ENCODE measurements at regions not wholly inside any gene's neighbourhood (a gene's known extent, or its start where the extent isn't known, plus 50 kb on each side); places are given as distances from the start of the nearest gene placed in this dataset.

DNA sequence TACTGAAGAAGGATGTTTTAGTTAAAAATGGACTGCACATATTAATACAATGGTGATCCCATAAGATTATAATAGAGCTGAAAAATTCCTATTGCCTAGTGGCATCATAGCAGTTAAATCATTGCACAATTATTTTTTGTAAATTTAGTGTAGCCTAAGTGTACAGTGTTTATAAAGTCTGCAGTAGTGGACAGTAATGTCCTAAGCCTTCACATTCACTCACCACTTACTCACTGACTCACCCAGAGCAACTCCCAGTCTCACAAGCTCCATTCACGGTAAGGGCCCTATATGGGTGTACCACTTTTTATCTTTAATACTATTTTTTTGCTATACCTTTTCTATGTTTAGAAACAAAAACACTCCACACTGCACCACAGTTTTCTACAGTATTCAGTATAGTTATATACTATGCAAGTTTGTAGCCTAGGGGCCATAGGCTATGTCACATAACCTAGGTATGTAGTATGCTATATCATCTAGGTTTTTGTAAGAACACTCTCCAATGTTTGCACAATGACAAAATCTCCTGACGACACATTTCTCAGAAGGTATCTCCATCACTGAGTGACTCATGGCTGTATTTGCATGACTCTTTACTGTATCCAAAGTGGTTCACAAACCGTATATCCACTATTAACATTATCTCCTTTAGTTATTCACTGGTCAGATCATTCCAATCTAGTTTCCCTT is 536.0 kb downstream of the KLF12 start:
- DNase-seq: peak; percentile 82
- H3K27ac ChIP-seq (ENCODE audit: insufficient read depth, low read length): no peak overlapping the region
- H3K4me1 ChIP-seq (ENCODE audit: control insufficient read depth, insufficient read depth, low read length): peaks cover 3% of the 10 kb centered on the region; the same call in 1 of the 2 replicates
- no peak overlapping the region for H3K9ac ChIP-seq (ENCODE audit: low read depth, low read length)
- CTCF ChIA-PET: interaction anchor here (0.6 kb wide), 1 partner anchor 557 kb away, joined by 3 read pairs; no protein-coding TSS in a partner anchor
- H2BK20ac ChIP-seq (ENCODE audit: low read depth, low read length): no peak overlapping the region
- no peak overlapping the region for H3K56ac ChIP-seq (ENCODE audit: extremely low read depth, insufficient read depth, low read length)
- no peaks in the 10 kb centered on the region for H4K20me1 ChIP-seq (ENCODE audit: insufficient read depth, low read length)
- 0% methylated on average over 2 of the region's 3 CpGs; no CpG with 5 or more reads in 1 of the 2 experiments for WGBS, 2 experiments (ENCODE audit: extremely low coverage in 2 of 2, insufficient read length in 1 of 2)
- H2AK5ac ChIP-seq (ENCODE audit: low read depth, low read length): no peak overlapping the region
- intact Hi-C loops (cut with micrococcal nuclease): no loop called here
- H3K4me3 ChIP-seq (ENCODE audit: insufficient read depth, low read depth, low read length): no peak overlapping the region
- H2BK15ac ChIP-seq (ENCODE audit: low read depth, low read length): no peak overlapping the region
- H3K23ac ChIP-seq (ENCODE audit: low read depth, low read length): no peak overlapping the region
- no peaks in the 10 kb centered on the region for H3K79me1 ChIP-seq (ENCODE audit: low read depth in 1 of 2, low read length in 2 of 2)
- in situ Hi-C loops (cut with MboI; ENCODE audit: low sequenced_read_pairs): no loop called here
- dilution Hi-C loops (cut with HindIII; ENCODE audit: low sequenced_read_pairs, unreplicated experiment): no loop called here
- no peak overlapping the region for H2BK120ac ChIP-seq (ENCODE audit: low read depth, low read length)
- H3K27me3 ChIP-seq (ENCODE audit: control insufficient read depth, insufficient read depth, low read length): no peaks in the 10 kb centered on the region
- POLR2A ChIA-PET (ENCODE audit: unreplicated experiment): no interaction called here
- H3K9me3 ChIP-seq (ENCODE audit: control insufficient read depth, insufficient read depth, low read length): no peaks in the 10 kb centered on the region
- no peak overlapping the region for H4K5ac ChIP-seq (ENCODE audit: low read depth, low read length)
- H3K4me2 ChIP-seq (ENCODE audit: low read depth, low read length): no peak overlapping the region
- BruUV-seq (replicated peaks): no TSS peak
- no peak overlapping the region for H3K4ac ChIP-seq (ENCODE audit: low read depth, low read length)
- no peaks in the 10 kb centered on the region for H3K9me1 ChIP-seq (ENCODE audit: insufficient read depth, low read length)
- no peak overlapping the region for H4K91ac ChIP-seq (ENCODE audit: insufficient read depth, low read depth, low read length)
- H2BK5ac ChIP-seq (ENCODE audit: low read depth, low read length, poor library complexity, severe bottlenecking): peak overlapping the region; percentile 79
- H3K36me3 ChIP-seq (ENCODE audit: control insufficient read depth, insufficient read depth, low read length): no peaks in the 10 kb centered on the region
- no peak overlapping the region for H3K14ac ChIP-seq (replicated peaks; ENCODE audit: low read depth, low read length)
- no peak overlapping the region for H2AFZ ChIP-seq (replicated peaks; ENCODE audit: low read length, poor library complexity)
- no peak for TF ChIP-seq MAZ (IDR thresholded peaks at IDR 0.05; ENCODE audit: borderline replicate concordance, low read depth, low read length)
- TF ChIP-seq MXI1 (IDR thresholded peaks at IDR 0.05; ENCODE audit: borderline replicate concordance, low read depth, low read length): no peak
- TF ChIP-seq FOS (IDR thresholded peaks at IDR 0.05; ENCODE audit: low read depth, low read length): peak; percentile 29
- TF ChIP-seq RAD21 (IDR thresholded peaks at IDR 0.05; ENCODE audit: low read length): no peak
- peak; percentile 89 for TF ChIP-seq CEBPB (IDR thresholded peaks at IDR 0.05; ENCODE audit: low read depth, low read length)
- no peak overlapping the region for H3K18ac ChIP-seq (ENCODE audit: low read depth, low read length)
- H2AK9ac ChIP-seq (replicated peaks; ENCODE audit: low read depth, low read length, poor library complexity): no peak overlapping the region
- no peak overlapping the region for H4K8ac ChIP-seq (ENCODE audit: low read depth in 2 of 2, low read length in 2 of 2)
- ATAC-seq (ENCODE audit: low read depth): peak; percentile 97
